DOHH2 (cell line): ENCODE measurements at regions not wholly inside any gene's neighbourhood (a gene's known extent, or its start where the extent isn't known, plus 50 kb on each side); places are given as distances from the start of the nearest gene placed in this dataset.

Experiments used
- EZH2phosphoT487 ChIP-seq: fragments of 200-600 bp; sonication (generic); IDR thresholded peaks from 2 replicates; pipeline ENCODE4 v1.6.1; 2017; ENCODE audit warnings: borderline replicate concordance, mild to moderate bottlenecking, antibody characterized with exemption, low read length, moderate library complexity, mixed read lengths
- TF ChIP-seq, protein P1 (sequence below): fragments of 200-600 bp; sonication (generic); IDR thresholded peaks from one replicate; pipeline ENCODE4 v1.5.1; 2014; ENCODE audit warnings: antibody characterized with exemption, mild to moderate bottlenecking, low read depth, low read length; ENCODE audit not compliant: poor library complexity, severe bottlenecking

DNA sequence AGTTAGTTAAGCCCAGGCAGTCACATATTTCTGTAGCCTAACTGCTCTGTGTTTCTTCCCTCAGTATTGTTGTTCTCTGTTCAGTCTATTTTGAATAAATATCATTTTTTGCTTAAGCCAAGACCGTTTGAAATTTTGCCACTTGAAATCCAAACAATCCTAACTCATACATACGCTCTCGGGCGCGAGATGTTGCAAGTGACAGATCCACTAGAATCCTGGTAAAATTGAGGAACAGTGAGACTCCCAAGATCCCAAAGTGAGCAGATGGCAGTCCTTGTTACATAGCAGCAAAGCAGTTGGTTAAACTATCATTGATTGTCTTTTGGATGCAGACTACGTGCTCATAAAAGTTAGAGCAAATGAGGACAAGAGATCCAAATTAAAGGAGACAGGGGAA, 625.4 kb downstream of the TBL1XR1 start:
- TF ChIP-seq, protein P1, sequence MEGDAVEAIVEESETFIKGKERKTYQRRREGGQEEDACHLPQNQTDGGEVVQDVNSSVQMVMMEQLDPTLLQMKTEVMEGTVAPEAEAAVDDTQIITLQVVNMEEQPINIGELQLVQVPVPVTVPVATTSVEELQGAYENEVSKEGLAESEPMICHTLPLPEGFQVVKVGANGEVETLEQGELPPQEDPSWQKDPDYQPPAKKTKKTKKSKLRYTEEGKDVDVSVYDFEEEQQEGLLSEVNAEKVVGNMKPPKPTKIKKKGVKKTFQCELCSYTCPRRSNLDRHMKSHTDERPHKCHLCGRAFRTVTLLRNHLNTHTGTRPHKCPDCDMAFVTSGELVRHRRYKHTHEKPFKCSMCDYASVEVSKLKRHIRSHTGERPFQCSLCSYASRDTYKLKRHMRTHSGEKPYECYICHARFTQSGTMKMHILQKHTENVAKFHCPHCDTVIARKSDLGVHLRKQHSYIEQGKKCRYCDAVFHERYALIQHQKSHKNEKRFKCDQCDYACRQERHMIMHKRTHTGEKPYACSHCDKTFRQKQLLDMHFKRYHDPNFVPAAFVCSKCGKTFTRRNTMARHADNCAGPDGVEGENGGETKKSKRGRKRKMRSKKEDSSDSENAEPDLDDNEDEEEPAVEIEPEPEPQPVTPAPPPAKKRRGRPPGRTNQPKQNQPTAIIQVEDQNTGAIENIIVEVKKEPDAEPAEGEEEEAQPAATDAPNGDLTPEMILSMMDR, result no peak
- no peak for TF ChIP-seq EZH2phosphoT487
